ENCODE measurements at regions not wholly inside any gene's neighbourhood (a gene's known extent, or its start where the extent isn't known, plus 50 kb on each side); places are given as distances from the start of the nearest gene placed in this dataset.

DNA sequence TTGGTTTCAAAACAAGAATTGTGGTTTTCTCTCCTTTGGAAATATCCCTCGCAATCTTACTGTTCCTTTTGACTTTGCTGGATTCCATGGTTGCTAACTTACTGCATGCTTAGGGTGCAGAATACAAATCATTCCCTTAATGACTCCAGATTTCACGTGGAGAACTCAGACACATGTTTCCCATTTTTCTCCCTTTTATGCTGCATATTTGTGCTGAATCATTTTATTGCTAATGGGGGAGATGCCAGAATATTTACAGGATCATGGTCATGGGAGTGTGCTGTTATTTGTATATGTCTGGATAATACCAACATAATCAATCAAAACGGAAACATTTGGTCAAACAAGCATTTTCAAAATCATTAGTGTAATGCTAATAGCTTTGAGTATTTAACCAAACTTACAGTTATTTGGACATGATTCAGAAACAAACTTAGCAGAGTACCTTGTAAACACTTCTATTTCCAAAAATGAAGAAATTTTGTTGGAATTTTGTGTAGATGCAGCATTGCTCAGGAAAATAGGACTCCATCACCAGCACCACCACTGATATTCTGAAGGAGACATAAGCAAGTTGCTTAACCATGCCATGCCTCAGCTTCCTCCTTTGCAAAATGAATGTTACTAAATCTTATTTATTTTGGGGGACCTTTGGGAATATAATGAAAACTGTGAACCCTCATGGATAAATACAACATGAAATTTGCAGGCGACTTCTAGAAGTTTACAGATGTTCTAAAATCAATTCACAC is 122.5 kb upstream of the RND3 start:
- DNase-seq: no peak

DNA sequence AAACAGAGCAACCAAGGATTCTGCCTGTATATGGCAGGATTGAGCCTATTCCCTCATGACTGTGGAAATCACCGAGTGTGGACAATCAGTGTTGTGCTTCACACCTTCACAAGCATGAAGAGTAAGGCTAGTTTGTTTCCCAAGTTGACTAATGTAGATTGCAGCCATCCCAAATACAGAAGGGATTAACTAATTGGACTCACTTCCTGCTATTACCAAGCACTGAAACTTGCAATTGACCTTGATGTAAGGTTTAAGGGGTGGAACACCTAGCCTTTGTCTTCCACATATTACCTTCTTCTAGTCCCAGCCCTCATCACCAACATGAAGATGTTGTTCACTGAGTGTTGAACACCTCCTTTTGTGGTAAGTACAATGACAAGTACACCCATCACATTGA is 120.9 kb upstream of the RND3 start:
- no peak for DNase-seq

DNA sequence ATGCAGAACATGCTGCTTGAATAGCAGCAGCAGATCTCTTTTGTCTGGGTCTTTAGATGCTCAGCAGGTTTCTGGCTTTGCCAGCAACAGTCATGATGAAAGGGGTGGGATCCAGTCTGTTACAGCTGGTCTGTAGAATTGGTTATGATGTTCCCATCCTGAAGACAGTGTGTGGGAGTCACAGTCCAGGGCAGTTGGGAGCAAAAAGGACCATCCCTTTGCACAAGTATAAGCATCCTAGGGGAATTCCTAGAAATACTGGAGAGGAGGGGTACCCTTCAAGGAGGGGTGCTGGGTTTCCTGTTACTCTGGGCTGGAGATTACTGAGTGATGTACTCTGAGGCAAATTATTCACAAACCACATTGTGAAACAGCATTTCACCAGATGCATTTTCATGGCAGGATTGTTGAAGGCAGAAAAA is 119.9 kb upstream of the RND3 start:
- DNase-seq: no peak

DNA sequence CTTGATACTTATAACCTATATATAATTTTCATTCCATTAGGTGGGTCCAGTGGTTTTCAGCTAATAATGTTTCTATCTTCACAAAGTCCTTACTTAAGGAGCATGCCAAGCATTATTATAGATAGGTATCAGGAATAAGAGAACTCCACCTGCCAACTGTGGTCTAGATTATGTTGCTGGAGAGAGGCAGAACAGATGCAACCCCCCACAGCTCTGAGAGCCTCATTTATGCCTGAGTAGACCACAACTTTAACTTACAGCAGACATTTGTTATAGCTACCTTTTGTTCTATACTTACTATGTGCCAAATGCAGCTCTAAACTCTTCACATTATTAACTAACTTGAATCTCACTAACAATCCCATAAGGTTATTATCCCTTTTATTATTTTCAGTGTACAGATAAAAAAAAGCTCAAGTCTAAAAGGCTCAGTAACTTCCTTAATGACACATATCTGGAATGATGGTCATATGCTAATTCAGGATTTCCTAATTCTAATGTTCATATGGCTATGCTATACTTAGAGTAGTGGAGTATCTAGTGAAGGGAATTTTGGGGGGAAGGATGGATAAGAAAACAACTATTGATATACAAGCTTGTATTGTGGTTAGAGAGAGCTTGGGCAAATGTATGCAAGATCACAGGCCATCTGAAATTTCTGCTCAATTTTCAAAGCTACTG is 119.1 kb upstream of the RND3 start:
- DNase-seq: no peak

DNA sequence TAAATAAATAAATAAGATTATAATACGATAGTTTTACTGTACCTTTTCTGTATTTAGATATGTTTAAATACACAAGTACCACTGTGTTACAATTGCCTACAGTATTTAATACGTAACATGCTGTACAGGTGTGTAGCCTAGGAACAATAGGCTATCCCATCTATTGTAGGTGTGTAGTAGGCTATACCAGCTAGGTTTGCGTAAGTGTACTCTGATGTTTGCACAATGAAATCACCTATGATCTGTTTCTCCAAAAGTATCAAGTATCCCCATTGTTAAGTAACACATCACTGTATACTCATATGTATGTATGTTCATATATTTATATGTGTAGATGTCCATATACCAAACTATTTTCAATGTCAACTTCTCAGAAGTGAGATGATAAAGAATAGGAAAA is 118.2 kb upstream of the RND3 start:
- no peak for DNase-seq

DNA sequence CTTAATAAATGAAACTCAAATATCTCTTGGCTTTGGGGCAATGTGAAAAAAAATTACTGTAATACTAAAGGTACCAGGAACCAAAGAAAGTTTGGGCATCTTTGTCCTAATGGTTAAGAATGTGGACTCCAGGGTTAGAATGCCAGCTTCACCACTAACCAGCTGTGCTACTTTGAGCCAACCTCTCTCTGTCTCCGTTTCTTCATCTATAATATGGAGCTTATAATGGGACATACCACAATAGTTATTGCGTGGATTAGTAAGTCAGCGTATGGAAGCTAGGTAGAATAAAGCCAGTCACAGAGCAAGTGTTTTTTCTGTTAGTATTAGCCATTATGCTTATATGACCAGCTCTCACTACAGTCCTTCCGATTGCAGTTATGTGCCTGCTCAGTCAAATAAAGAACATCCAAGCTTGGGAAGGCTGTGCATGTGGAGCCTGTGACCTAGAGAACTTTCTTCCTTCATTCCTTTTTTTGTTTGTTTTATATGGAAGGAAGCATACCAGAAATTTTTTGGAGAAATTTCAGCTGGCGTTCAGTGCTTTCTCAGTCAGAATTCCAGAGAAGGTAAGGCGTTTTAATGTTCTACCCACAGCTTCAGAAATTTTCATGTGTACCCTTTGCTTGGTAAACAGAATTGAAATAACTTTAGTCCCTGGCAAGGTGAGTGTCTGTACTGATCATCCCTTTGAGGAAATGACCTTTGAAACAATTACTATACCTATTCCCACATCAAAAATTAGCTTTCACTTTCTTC is 114.0 kb upstream of the RND3 start:
- DNase-seq: no peak

DNA sequence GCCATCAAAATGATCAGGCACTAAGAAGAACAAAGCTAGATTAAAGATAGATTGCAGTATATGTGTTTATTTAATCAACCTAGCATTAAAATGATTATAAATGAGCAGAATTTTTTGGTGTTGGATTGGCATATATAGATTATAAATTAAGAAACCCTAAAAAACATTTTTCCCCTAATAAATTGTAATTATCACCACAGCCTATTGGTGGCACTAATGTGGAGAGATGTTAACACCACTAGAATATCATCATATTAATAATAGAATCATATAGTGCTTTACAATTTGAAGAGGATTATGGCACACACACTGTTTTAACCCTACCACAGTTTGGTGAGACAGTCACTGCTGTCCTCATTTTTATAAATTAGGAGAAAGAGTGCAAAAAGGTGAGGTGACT is 112.4 kb upstream of the RND3 start:
- DNase-seq: no peak

DNA sequence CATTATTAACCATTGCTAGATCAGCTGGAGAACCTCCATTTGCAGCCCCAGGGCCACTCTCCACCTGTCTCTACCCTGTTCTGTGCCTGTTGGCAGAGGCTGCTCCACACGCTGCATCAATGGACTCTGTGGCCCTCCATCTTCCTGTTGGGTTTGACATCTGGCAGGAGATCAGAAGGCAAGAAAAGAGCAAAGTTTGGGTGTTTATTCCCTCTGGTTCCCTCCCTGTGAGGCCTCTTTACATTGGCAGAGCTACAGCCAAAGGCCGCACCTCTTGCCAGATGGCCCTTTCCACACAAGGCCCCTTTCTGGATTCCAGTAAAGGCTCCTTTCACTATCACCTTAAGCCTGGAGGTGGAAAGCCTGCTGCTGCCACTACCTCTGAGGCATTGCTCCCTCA is 110.9 kb upstream of the RND3 start:
- no peak for DNase-seq

DNA sequence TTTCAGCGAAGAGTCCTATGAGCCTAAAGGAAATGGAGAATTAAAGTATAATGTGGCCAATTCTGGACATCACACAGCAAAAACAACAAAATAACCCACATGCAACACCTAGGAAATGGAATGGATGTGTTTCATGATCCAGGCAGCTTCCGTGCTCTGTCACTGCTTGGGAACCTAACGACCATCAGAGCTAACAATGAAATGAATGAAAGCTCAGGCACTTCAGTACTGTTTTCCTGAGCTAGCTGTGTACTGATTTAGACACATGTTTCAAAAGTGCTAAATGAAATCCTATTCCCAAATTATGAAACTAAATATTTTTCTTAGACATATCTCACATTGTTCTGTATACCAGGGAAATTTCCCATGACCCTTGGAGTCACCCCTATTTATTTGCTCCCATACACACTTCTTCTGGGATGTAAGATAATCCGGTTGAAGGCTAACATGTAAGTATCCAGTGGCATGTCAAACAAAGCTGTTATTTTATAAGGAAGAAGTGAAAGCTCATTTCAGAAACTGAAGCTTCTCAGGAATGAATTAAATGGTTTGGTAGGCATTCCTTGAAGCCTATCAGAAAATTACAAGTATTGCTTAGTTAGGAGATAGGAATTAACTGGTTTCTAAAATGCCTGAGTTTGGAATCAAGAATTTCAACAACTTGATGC is 108.5 kb upstream of the RND3 start:
- DNase-seq: no peak

DNA sequence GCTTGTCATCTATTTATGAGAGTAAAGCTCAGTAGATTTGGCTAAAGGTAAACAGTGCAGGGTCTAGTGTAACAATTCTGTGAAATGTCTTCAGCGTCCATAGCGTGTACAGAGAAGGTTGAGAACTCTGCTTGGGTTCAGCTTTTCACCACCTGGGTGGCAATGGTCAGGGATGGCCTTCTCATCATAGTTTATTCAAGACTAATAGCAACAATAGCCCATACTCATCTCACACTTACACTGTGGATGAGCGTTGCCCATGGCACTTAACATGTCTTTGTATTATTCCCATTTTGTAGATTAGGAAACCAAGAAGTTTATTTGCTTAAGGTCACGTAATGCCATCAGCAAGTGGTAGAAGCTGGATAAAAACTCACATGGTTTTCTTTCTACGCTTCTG is 106.8 kb upstream of the RND3 start:
- no peak for DNase-seq

DNA sequence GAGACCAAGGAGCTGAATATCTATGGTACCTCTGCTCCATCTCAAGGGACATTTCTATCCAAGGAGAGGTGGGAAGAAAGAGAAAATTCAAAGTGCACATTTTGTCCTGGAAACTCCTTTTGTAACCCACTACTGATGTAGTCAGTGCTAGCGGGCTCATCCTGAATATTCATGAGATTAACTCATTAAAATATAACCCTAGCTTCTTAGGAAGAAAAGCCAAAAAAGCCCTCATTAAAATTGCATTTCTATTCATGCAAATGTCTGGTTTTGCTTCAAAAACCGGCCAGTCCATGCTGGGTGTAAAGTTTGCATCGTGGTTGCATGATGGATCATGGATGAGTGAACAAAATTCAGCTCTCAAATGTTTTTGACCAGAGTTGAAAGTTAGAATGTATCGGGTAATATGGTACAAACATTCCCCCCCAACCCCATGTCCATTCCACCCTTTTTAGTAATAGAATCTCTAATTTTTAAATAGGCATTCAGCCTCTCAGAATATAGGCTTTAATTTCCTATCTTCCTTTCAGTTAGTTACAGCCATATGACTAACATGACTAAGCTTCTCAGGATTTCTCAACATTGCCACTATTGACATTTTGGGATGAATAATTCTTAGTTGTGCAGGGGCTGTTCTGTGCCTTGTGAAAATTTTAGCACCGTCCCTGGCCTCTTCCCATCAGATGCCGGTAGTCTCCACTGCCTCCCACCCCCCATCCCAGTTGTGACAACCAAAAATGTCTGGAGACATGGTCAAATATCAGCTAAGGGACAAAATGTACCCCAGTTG is 104.2 kb upstream of the RND3 start:
- DNase-seq: no peak

DNA sequence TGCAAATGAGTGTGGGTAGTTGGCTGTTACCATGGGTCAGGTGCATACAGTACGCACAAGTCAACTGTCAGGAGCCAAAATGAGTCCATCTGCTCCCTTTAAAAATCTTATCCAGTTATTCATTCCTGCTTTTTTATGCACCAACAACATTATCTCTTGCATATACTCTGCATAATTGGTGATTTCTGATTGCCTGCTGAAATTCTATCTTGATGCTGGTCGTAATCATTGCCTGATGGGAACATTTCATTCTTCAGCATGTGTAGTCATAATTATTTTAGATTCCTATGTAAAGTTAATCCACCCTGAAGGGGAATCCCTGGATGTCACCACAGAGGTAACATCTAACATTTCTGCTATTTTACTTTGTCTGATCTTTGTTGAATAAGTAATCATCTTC is 102.2 kb upstream of the RND3 start:
- no peak for DNase-seq

DNA sequence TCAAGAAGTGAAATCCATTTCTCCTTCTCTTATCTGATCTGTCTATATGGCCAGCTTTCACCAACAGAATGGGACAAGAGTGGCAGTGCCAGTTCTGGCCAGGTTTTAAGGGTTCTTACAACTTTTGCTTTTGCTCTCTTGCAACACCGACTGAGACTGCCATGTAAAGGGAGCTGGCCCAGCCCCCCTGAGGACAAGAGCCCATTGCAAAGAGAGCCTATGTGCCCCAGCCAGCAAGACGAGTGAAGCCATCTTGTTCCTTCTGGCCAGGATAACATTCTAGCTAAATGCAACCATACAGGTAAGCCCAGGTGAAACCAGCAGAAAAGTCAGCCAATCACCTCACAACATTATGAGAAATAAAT is 101.0 kb upstream of the RND3 start:
- no peak for DNase-seq

DNA sequence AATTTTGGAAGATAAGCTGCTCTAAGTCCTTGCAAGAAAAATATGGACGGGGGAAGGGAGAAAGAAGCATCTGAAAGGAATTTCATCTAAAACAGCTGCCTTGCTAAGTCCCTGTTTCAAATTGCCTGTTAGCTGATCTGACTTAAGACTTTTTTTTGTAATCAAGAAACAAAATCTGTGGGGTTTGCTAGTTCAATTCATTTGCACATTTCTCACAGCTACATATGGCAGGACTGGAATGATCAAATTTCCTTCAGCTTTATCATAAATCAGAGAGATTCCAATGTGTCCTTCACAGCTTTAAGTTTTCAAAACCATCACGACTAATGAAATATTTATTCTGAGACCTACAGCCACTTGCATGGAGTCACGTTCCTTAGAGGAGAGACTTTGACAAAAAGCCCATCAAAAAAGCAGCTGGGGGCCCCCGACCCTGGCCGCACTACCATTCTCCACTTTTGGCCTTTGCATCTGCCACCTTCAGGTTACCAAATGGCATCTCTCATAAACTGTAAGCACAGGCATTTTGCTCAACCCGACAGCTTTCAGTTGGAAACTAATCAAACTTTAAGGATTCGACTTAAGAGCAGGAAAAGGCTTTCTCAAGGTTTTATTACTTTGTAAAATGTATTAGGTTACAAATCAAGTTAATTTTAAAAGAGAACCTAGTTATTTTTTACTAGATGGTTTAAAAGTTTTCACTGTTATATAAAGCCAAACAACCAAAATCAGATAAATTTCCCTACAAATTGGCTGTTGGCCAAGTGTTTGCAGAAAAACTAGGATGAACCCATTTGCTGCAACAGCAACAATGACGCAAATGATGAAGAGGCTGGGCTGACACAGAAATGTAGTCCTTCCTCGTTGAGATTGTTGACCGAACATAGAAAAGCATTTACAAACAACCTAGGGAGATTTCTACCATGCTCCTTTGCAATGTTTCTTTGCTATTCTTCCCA is 100.4 kb upstream of the RND3 start:
- no peak for DNase-seq

DNA sequence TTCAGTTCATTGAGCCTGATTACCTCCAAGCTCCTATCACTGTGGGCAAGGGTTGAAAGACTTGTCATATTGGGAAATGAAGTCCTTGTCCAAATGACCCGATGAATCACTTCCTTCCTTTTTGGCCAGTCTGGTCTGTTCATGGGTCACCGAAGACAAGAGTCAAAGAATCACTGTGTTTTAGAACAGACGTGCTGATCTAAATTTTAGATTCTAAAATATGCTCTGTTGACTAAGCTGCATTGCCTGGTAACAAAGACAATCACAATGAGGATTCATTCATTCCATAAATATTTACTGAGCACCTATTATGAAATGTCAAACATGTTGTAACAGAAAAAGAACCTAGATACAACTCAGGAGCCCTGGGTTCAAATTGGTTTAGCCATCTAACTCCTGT is 99.4 kb upstream of the RND3 start:
- no peak for DNase-seq

DNA sequence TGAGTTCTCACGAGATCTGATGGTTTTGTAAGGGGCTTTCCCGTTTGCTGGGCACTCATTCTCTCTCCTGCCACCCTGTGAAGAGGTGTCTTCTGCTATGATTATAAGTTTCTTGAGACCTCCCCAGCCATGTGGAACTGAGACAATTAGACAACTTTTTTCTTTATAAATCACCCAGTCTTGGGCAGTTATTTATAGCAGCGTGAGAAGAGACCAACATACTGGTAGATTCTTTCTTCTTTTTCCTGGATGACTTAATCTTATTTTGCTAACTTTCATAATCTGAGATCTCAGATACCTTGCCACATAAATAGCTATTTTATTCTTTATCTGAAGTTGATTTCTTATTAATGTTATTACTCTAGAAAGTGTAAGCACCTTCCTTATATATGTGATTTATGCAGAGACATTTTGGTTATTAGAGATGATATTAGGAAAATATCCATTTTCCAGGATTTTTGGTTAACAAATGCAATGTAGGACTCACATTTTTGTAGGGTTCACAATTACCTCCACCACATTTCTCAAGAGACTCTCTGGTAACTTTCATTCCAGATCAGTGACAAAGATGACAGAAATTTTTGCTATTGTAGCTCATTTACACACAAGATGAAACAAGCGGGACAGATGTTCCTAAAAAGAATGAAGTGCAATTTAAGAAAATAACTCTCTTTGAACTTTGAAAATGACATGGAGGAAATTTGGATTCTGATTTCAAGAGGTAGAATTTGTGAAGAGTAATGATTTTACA is 97.9 kb upstream of the RND3 start:
- no peak for DNase-seq

DNA sequence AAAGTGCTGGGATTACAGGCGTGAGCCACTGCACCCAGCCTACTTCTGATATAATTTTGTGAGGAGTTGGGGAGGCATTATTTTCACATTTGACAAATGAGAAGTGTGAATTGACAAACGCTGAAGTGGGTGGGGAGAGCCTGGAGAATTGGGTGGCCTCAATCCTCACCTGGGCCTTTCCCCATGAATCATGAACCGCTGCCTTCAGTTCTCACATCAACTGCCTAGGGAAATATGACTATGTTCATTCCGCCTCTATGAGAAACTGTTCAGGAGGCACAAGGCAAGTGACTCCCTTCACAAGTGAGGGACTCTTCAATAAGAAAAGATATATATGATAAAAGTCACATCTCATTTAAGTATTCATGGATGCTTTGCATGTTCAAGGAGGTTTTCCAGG is 96.6 kb upstream of the RND3 start:
- no peak for DNase-seq

DNA sequence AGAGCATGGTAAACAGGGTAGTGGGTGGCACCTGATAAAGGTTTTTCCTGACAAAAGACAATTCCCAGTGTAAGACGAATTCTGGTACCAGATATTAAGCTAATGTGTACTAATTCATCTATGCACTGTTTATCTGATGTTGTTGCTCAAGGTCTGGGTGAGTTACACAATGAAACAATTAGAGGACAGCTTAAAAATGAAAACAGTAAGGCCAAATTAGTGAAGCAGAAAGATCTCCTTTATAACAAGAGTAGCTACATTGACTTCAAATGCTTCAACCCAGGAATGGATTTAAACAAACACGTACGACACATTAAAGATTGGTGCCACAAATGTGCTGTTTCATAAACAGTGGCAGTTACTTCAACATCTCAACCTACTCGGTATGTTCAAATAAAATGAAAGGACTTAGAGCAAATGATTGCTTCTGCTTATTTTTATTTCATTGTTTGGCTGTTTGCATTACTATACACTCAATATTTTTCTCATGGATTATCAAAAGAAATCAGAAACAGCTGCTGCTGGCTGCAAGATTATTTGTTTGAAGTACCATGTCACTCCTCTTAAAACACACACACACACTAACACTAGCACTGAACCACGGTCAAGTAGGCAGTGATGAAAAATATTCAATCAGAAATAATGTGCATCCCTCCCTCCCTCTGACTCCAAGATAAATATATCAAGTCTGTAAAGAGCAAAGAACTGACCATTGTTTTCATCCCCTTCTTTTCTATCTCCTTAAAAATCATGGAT is 94.4 kb upstream of the RND3 start:
- no peak for DNase-seq

DNA sequence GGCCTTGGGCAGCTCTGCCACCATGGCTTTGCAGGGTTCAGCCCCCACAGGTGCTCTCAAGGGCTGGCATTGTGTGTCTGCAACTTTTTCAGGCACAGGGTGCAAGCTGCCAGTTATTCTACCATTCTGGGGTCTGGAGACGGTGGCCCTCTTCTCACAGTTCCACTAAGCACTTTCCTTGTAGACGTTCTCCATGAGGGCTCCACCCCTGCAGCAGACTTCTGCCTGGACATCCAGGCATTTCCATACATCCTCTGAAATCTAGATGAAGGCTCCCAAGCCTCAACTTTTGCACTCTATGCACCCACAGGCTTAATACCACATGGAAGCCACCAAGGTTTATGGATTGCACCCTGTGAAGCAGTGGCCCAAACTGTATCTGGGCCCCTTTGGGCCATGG is 91.0 kb upstream of the RND3 start:
- no peak for DNase-seq

DNA sequence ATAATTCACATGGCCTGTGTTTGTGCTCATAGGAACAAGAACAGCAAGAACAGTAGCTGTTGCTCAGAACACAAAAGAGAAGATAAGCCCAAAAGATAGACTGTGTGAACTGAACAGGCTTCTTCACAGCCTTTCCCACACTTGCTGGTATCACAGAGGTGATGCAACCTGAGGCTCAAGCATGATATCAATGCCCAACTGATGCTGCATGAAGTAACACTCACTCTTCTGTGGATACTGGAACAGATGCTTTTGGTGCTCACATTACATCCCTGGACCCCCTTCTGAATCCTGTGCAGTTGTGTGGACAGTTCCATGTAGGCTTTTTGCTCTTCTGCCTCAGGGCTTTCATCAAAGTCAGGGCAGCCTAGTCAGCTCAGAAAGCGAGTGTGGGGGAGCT is 88.4 kb upstream of the RND3 start:
- DNase-seq: no peak
